VCaP (cell line): ENCODE measurements at regions not wholly inside any gene's neighbourhood (a gene's known extent, or its start where the extent isn't known, plus 50 kb on each side); places are given as distances from the start of the nearest gene placed in this dataset.

Experiments used
- H3K27ac ChIP-seq: fragments of 450-650 bp; 2 replicates; pipeline ENCODE4 v1.5.1; 2017
- TF ChIP-seq, protein P1 (sequence below): fragments of 450-650 bp; conservative IDR thresholded peaks from 2 replicates; pipeline ENCODE4 v1.5.1; 2017; ENCODE audit warnings: mild to moderate bottlenecking, moderate library complexity

DNA sequence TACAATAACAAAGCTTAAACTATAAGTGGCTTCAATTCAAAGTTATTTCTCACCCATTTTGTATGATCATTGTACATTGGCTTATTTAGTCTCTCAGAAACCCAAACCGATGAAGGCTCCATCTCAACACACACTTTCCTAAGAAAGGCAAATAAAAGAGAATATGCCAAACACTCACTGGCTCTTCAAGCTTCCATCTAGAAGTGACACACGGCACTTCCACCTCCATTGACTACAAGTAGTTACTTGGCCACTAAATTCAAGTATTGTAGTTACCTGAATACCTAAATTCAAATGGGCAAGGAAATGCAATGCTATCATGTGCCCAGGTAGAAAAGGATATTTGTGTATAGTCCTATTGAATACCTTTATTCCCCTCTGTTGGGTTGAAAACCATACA, 170.6 kb downstream of the OGFRL1 start:
- TF ChIP-seq, protein P1, sequence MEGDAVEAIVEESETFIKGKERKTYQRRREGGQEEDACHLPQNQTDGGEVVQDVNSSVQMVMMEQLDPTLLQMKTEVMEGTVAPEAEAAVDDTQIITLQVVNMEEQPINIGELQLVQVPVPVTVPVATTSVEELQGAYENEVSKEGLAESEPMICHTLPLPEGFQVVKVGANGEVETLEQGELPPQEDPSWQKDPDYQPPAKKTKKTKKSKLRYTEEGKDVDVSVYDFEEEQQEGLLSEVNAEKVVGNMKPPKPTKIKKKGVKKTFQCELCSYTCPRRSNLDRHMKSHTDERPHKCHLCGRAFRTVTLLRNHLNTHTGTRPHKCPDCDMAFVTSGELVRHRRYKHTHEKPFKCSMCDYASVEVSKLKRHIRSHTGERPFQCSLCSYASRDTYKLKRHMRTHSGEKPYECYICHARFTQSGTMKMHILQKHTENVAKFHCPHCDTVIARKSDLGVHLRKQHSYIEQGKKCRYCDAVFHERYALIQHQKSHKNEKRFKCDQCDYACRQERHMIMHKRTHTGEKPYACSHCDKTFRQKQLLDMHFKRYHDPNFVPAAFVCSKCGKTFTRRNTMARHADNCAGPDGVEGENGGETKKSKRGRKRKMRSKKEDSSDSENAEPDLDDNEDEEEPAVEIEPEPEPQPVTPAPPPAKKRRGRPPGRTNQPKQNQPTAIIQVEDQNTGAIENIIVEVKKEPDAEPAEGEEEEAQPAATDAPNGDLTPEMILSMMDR: no peak

DNA sequence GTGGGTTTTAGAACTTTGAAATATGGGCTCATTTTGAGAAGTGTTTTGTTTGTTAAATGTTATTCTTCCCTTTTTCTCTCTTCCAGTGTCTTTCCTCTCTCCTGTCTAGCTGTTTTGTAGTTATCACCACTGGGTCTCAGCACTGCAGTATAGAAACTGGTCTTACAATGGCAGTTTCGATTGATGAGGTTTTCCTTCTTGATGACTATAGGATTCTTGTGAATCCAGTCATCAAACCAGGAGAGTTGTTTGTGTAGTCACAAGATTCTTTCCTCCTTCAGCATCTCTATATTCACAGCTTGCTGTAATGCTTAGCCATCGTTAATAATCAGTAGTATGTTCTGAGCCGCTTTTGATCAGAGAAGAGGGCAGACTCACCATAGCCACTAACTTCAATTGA, 172.3 kb downstream of the OGFRL1 start:
- H3K27ac ChIP-seq: no peak overlapping the region
- TF ChIP-seq, protein P1: no peak

More for the DNA sequence above, 170.6 kb downstream of the OGFRL1 start:
- H3K27ac ChIP-seq: no peak overlapping the region

DNA sequence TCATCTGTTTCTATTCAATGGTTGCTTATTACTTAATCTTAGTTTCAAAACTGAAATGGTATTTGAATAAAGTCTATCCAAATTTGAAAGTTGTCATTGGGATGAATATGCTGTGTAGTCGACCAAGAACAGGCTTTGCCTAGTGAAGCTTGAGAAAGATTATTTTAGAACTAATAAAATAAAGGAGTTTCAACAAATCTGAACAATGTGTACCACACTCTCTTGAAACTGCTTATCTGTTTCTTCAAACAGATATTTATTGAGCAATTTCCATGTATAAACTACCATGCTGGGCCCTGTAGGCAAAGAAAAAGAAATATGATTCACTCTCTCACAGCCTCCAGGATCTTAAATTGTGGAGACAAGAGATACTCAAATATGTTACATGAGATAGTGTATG, 174.4 kb downstream of the OGFRL1 start:
- H3K27ac ChIP-seq: no peak overlapping the region
- TF ChIP-seq, protein P1: no peak

DNA sequence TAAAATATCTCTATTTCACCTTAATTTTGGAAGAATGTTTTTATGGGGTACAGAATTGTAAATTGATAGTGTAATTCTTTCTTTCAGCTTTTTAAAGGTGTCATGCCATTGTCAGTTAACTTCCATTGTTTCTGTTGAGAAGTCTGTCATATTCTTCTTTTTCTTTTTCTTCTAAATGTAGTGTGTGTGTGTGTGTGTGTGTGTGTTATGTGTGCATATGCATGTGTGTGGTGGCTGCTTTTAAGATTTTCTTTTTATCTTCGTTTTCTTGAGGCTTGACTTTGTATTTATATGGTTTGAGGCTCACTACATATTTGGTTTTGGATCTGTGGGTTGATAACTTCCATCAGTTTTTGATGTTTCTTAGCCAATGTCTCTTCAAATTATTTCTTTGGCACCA, 176.5 kb downstream of the OGFRL1 start:
- no peak overlapping the region for H3K27ac ChIP-seq

DNA sequence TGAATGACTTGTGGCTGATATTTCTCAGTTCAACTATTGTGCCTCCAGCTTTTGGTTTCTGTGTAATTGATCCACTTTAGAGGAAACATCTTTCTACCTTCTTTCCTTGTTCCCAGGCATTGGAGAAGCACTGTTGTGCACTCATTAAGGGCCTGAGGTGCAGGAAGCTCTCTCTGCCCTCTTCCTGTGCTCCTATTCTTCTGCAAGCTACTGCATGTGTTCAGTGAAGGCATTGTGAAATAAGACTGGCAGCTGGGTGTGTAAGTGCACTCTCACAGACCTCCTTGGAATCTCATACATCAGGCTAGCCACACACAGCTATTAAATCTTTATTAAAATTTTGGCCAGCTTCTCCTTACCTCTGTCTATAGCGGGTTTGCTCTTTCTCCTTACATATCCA, 177.8 kb downstream of the OGFRL1 start:
- H3K27ac ChIP-seq: no peak overlapping the region
- TF ChIP-seq, protein P1: no peak

More for the DNA sequence above, 176.5 kb downstream of the OGFRL1 start:
- TF ChIP-seq, protein P1: no peak

DNA sequence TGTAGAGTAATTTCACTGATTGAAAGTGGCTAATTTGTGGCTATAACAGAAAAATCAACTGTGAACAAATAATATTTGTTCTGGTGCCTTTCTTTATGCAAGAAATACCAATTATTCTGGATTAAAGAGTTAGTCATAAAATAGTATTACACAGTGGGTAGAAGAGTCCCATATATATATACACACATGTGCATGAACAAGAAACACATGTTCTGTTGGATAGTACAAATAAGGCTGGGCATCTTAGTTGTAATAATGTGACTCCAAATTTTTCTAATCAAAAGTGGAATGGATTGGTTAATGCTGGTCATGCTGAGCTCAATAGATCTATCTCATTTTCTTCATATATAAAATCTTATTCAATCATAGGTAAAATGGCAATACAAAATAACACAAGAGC, 179.4 kb downstream of the OGFRL1 start:
- TF ChIP-seq, protein P1: no peak
- no peak overlapping the region for H3K27ac ChIP-seq

DNA sequence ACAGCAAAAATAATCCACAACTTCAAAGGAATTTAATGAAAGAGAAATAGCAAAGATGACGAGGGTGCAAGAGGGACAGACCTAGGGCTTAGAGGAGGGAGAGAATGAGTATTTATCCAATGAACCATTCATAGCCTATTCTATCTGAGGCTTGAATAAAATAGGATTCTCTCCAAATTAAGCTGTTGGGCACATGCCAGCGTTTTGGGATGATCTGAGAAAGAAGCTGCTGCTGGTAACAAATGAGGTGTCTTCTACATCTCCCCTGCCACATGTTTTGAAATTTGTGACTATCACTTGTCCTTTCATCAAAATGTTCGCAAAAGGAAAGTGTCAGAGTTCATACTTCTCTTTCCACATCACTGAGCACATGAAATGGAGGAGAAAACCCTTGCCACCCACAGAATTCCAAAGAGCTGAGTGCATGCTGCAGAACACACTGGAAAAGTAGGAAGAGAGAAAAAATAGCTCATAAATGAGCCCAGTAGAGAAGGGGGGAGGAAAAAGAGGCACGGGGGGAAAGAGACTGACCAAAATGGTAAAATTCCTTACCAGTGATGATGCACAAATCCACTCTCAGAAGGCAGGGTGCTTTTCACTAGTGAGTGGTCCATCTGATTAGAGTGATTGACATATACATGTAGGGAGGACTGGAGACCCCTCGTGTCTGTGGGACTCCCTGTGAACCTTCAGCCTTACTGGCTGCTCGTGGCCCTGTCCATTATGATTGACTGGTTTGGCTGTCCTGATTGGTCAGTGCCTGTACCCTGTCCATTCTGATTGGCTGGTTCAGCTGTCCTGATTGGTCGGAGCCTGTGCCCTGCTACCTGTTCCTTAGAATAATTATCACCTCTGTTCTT, 180.5 kb downstream of the OGFRL1 start:
- TF ChIP-seq, protein P1: no peak
- no peak overlapping the region for H3K27ac ChIP-seq
